CD4-positive, alpha-beta T cell treated with Interleukin-2 at 100 ng/mL for 4 hours (primary cell): ENCODE measurements at regions not wholly inside any gene's neighbourhood (a gene's known extent, or its start where the extent isn't known, plus 50 kb on each side); places are given as distances from the start of the nearest gene placed in this dataset.
"Not testable (repeated sequence)": the region's sequence is repeated elsewhere in the genome, so short reads cannot be mapped to it uniquely, and the experiment has no call there.

ENCODE experiments used
- DNase-seq: peaks from one replicate; pipeline ENCODE4 v3.0.0-alpha.2; 2020; ENCODE audit warnings: low spot score

DNA sequence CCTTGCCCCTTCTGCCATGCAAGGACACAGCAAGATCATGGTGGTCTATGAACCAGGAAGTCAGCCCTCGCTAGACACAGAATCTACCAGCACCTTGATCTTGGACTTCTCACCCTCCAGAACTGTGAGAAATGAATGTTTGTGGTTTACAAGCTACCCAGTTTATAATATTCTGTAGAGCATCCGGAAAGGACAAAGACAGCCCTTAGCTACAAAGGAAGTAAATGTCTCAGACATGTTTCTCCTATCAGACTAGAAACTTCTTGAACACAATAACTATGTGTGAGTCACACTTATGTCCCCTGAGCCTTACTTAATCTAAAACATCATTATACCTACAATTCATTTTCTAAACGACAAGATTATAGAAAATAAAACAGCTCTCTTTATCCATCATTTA, 176.7 kb downstream of the KLHL28 start:
- no peak for DNase-seq

DNA sequence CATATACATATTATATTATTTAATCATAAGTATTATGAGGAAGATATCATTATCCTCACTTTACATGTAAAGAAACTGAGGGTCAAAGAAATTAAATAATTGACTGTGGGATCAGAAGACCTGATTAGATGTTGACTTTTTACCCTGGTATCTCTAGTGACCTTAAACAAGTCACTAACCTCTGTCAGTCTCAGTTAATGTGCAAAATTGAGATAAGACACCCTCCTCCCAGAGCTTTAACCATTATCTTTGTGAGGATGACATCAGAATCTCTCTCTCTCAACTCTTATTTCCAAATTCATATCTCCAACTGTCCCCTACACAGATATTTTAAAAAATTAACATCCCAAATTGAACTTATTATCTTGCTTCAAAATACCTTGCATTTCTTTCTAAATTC, 177.8 kb downstream of the KLHL28 start:
- DNase-seq: no peak

DNA sequence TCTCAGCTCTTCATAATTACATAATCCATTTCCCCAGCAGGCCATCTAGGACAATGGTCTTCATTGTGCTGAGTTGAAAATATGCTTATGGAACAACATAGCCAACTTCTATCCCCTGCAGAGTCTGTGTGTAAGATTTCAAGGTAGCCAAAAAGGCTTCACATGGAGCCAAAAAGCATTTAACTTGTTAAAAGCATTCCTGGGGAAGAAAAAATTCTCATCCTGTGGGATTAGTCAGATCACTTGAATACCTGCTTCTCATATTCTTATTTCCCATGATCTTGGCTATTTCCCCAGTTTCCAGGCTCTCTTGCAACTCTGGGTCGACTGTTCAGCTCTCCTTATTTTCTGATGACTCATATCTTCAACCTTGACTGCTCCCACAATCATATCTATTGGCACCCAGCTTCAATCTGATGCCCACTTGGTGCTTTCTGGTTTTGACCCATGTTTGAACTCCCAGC, 178.9 kb downstream of the KLHL28 start:
- DNase-seq: no peak

DNA sequence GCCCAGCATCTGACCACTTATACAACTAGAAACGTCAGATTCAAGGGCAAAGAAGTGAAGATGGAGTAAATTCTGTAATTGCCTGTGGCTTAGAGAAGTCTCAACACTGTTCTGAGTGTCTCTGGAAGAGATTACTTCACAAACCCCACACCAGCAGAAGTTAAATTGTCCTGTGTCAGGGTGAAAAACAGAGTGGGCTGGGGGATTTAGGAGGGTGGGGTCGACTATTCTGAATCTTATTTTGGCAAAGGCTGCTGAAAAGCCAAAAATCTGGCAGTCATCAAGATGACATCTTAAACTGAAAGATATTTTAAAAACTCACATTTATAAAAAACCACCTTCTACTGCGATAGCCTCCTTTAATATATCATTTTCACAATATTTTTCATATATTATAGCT, 180.8 kb downstream of the KLHL28 start:
- no peak for DNase-seq

DNA sequence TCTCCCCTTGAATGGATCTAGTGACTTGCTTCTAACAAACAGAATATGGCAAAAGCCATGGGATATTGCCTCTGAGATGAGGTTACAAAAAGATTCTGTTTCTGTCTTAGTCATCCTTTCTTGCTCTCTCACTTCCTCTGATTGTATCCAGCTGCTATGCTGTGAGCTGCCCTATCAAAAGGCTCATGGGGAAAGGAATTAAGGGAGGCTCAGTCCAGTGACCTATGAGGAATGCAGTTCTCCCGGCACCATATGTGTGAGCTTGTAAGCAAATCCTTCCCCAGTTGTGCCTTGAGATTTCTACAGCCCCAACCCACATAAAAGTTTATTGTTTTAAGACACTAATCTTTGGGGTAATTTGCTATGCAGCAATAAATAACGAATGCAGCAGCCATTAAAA, 183.1 kb downstream of the KLHL28 start:
- no peak for DNase-seq

DNA sequence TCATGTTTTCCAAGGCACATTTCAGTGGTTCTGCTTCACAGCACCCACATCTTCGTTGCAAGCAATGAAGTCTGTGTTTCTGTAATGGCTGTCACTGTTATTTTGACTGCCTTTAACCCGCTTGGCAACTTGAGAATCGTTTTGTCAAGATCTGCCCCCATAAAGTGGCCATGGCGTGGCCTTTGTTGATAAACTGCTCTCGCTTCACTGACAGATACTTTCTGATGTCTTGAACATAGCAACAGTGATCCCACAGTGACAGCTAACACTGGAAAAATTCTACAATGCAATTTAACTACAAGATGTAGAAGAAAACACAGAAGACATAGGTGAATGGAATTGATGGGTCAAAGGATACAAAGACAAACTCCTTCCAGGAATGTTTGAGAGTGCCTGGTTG, 184.2 kb downstream of the KLHL28 start:
- no peak for DNase-seq

DNA sequence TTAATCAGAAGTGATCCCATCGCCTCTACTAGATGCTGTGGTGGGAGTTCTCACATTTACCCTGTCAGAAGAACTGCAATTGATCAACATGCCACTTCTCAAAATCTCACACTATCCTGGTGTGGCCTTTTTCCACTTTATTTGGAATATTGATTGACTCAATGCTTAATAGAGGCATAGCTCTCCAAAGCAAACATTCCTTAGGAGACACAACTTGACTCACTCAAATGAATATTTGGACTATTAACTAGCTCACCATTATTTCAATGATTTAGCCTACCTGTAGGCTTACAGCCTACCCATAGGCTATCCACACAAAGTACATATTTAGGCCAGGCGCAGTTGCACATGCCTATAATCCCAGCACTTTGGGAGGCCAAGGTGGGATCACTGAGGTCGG, 186.5 kb downstream of the KLHL28 start:
- DNase-seq: no peak

DNA sequence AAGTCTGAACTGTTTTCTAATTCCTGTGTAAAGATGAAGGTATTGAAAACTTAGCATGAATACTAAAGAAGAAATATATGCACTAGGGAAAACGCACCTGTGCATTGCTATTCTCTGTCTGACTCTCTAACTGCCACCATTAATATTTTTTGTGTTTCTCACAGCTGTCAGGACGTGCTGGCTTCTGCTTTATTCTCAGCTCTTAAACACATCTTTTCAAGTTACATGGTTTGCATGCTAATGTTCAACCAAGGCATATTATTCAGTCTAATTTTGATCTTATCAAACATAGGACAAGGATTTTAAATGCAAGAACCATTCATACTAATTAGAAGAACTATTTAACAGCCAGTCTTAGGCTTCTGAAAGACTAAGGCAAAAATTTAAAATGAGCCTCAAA, 187.4 kb downstream of the KLHL28 start:
- no peak for DNase-seq

DNA sequence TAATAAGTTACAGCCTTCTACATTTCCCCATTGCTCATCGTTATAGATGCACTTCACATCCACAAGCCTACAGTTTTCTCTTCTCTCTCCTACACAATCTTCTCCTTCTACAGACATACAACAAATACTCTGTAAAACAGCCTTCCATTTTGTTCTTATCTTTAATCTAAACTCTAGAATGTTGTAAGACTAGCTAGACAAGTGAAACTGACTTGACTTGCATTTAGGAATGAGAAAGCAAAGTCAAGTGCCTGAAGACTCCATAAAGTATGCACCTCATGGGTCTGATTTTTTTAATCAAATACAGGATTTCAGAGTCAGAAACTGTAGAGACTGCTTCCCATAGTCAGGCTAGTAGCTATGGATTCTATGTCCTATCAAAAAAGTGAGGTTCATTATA, 190.3 kb downstream of the KLHL28 start:
- no peak for DNase-seq

DNA sequence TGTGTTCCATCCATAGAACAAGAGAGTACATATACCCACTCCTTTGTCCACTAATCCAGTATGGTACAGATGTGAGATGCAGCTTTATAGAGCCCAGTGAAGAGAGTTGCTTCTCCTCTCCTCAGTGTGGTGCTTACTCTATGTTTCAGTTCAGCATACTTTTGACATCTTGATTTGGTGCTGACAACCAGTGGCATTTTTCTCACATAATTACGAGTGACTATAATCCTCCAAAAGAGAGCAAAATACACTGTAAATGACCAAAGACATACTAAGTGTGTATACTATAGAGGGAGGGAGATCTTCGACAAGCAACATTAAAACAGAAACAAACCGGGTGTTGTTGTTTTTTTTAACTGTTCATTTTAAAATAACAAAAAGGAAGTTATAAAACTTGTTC, 191.5 kb downstream of the KLHL28 start:
- no peak for DNase-seq

DNA sequence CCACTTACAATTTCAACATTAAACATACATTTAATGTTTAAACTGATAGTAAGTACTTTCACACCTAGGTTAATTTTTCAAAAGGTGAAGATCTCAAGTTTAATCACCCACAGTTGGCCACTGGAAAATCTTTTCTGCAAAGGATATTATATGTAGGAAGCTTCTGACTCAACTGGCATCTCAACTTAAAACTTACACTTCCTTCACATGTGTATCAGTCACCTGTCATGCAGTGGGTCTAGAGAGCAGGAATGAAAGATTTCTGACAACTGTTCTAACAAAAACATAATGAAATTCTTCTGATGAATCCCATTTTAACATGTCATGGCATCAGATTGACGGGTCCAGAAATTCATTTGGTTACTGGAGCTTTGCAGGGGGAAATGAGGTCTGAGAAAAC, 192.8 kb downstream of the KLHL28 start:
- DNase-seq: no peak

DNA sequence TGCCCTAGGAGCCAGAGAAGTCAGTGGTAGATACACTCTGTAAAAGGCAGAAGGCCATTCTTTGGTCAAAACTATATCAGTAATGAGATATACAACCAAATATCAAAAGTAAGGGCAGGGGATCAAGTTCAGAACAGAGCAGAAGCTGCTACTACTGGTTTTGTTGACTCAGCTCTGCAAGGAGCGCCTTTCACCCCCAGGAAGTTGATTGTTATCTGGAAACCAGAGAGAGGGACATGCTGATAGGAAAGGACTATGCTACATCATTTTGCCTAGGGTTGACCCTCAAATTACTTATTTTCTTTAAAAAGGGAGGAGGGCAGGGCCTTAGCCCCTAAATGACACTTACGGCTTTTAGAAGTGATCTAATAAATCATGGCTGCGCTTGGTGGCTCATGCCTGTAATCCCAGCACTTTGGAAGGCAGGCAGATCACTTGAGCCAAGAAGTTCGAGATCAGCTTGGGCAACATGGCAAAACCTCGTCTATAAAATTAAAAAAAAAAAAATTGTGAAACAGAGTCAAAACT, 194.0 kb downstream of the KLHL28 start:
- no peak for DNase-seq

DNA sequence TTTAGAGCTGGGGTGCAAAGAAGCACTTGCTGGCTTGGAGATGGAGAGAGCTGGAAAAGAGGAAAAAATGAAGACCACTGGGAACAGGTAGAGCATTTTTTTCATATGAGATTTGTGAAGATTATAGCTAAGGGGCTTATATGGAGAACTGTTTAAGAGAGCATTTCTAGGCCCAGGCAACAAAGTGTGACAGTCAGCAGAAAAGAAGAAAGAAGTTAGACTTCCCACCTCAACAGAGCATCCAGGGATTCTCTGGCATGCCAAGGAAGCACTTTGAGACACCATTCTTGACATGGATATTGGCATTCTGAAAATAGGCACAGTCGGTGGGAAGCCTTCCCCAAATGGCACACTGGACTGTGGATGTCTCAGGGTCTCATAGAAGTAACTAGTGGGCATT, 195.5 kb downstream of the KLHL28 start:
- DNase-seq: no peak

DNA sequence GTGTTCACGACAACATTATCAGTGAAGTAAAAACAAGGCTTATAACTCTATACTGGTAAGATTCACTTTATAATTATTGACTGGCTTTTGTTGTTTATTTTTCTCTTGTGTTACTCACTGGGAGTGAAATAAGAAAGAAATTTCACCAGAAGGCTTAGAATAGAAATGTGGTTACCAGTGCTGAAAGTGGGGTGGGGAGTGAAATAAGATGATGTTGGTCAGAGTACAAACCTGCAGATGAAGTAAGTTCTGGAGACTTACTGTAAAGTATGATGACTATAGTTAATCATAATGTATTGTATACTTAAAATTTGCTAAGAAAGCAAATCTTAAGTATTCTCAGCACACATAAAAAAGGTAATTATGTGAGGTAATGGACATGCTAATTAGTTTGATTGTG, 198.4 kb downstream of the KLHL28 start:
- DNase-seq: no peak

DNA sequence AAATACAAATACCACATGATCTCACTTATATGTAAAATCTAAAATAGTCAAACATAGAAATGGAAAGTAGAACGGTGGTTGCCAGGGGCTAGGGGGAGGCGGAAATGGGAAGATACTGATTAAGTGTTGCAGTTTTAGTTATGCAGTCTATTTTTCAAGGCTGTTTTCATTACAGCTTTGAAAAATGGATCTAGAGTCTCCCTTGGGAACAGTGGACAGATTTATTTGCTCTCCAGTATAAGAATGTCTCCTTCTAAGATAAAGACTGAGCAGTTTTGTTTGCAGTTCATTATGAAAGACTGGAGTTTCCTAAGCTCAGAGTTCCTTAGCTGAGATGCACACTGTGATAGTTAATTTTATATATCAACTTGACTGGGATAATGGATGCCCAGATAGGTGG, 202.5 kb downstream of the KLHL28 start:
- no peak for DNase-seq

DNA sequence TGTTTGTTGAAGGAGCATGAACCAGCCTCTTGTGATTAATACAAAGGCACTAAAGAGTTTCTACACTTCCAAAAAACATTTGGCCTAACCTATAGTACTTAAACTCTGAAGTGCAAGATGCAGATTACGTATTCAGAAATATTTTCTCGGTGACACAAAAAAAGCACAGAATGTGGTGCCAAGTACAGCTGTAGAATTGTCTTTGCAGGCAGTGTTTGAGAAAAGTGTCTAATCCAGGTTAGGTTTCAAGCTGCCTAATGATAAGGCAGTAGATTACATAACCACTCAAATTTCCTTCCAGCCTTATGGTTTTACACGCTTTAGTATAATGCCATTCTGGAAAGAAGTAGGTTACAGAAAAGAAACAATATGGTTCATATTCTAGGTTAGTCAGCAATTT, 205.2 kb downstream of the KLHL28 start:
- DNase-seq: no peak

DNA sequence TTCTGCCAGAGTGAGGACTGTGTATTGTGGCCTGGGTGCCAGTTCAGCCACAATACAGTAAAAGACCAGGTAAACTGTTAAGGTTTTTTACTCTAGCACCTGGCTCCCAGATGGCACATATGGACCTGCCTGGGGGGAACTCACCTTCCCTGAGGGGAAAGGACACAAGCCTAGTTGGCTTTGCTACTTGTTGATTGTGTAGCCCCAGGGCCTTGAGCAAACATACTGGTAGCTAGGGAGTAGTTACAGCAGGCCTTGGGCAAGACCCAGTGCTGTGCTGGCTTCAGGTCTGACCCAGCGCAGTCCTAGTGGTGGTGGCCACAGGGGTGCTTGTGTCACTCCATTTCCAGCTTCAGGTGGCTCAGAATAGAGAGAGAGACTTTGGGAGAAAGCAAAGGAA, 216.4 kb downstream of the KLHL28 start:
- DNase-seq: no peak

DNA sequence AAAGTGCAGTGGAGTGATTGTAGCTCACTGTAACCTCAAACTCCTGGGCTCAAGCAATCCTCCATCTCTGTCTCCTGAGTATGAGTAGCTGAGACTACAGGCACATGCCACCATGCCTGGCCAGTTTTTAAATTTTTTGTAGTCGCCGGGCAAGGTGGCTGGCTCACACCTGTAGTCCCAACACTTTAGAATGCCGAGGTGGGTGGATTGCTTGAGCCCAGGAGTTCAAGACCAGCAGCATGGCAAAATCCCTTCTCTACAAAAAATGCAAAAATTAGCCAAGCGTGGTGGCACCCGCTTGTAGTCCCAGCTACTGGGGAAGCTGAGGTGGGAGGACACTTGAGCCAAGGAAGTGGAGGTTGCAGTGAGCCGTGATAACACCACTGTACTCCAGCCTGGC, 219.5 kb downstream of the KLHL28 start:
- no peak for DNase-seq

DNA sequence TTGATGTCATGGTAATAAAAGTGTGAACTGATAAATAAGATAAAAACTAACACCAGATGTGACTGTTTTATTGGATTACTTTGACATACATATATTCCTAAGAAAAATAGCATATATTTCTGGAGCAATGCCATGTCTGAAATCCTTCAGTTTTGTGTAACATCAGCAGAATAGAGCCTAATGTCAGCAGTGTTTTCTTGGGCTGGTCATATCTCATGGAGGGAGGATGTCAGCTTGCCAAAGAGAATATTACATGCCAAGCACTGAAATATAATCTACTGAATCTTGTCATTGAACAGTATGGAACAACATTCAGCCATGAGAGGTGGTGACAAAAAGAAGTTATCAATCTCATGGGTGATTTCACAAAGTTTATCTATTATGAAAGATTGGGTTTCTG, 220.3 kb downstream of the KLHL28 start:
- no peak for DNase-seq

DNA sequence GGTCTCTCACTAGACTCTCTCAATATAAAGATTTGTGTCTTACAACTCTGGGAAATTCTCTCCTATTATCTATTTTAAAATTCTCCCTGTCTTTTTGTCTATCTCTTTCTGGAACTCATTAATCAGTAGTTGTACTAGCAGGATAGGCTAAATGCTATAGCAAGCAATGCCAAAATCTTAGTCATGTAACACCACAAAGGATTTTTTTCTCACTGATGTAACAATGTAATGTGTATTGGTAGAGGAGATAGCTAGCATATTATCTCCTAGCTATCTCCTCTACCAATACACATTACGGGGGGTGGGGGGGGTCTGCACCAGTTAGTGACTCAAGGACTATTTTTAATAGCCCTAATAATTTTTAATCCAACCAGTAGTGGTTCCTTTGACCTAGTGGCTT, 225.4 kb downstream of the KLHL28 start:
- DNase-seq: no peak

DNA sequence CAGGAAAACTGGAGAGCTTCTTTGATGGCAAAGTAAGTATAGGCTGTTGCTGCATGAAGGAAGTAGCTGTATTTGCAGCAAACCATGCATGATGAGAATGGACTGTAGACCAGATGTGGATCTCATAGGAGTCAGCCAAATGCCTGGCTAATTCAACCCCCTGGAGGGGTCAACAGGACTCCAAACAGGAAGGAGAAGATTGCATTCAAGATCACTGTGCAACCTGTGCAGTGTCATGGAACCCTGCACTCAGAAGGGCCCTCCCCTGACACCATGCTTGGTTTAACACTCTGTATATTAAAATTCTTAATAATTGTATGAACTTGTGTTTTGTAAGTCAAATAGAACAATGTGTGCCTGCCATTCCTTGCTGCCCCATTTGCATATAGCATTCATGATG, 225.1 kb upstream of the FSCB start:
- no peak for DNase-seq

DNA sequence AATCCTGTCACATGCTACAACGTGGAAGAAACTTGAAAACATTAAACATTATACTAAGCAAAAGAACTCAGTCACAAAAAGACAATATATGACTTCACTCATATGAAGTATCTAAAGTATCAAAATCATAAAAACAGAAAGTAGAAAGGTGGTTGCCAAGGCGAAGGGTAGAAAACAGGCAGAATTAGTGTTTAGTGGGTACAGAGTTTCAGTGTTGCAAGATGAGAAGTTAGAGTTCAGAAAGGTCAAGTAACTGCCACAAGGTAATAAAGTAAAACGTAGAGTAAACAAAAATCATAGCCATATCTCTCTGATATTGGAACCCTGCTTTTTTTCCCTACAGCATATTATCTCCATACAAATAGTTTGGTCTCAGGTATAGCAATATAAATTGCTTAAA, 223.8 kb upstream of the FSCB start:
- no peak for DNase-seq

DNA sequence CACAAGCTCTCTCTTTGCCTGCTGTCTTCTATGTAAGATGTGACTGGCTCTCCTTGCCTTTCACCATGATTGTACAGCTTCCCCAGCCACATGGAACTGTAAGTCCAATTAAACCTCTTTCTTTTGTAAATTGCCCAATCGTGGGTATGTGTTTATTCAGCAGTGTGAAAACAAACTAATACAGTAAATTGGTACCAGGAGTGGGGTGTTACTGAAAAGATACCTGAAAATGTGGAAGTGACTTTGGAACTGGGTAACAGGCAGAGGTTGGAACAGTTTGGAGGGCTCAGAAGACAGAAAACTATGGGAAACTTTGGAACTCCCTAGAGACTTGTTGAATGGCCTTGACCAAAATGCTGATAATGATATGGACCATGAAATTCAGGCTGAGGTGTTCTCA, 214.3 kb upstream of the FSCB start:
- not testable (repeated sequence) for DNase-seq

DNA sequence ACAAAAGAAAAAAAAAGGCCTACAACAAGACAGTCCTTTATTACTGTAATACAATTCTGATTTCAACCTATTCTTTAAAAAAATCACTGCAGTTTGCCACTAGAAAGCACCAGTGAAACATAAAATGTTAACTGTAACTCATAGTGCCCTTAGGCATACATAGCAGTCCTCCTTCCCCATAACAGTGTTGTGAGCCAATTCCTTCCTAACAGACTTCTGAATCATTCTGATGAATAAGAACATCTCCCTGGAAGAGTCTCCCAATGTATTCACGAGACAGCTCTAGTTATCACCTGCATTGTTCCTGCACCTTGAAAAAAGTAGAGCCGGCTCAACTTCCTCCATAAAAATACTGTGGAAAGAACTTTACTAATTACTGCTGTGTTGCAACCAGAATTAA, 213.6 kb upstream of the FSCB start:
- DNase-seq: no peak
